ENCODE measurements at regions not wholly inside any gene's neighbourhood (a gene's known extent, or its start where the extent isn't known, plus 50 kb on each side); places are given as distances from the start of the nearest gene placed in this dataset.

DNA sequence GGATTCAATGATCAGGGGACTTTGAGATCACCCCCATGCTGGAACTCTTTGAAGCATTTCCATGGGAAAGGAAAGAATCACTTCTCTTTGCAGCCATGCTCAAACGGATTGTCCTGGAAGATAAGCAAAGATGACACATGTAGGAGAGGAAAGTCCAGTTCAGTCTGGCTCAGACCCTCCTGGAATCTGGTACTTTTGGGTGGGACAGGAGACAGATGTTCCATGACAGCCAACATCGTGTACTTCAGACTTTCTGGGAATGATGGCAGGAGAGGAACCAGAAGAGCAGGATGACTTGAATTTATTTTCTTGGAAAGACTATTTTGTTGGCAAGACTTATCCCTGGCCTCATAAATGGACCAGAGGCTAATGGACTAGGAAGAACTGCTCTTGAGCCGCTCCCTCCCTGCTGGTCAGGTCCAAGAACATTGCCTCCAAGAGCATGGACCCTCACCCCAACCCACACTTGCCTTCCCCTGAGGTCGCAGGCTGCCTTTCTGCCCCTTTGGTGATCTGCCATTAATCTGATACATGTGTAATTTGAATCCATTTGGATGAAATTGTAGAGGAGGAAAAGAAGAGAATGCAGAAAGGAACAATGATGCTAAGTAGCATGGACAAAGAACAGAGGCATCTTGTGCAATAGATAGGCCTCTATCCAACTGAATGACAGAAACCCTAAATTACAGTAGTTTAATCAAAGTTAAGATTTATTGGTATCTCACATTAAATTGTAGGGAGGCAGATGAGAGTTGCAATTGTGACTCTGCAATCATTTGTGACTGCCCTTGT lies 201.0 kb downstream of the SNX19 start:
- no peak for DNase-seq (ENCODE audit: low spot score)
- Mint-ChIP-seq H3K4me3 (ENCODE audit: unreplicated experiment) (no peak overlapping the region), H3K4me1 (ENCODE audit: unreplicated experiment) (no peaks in the 10 kb centered on the region), H3K9me3 (ENCODE audit: unreplicated experiment) (no peaks in the 10 kb centered on the region), H3K27me3 (ENCODE audit: unreplicated experiment) (peaks cover 1% of the 10 kb centered on the region), H3K27ac (ENCODE audit: unreplicated experiment) (no peak overlapping the region), H3K36me3 (ENCODE audit: low read depth, unreplicated experiment) (no peaks in the 10 kb centered on the region)
- TF ChIP-seq, protein P1, sequence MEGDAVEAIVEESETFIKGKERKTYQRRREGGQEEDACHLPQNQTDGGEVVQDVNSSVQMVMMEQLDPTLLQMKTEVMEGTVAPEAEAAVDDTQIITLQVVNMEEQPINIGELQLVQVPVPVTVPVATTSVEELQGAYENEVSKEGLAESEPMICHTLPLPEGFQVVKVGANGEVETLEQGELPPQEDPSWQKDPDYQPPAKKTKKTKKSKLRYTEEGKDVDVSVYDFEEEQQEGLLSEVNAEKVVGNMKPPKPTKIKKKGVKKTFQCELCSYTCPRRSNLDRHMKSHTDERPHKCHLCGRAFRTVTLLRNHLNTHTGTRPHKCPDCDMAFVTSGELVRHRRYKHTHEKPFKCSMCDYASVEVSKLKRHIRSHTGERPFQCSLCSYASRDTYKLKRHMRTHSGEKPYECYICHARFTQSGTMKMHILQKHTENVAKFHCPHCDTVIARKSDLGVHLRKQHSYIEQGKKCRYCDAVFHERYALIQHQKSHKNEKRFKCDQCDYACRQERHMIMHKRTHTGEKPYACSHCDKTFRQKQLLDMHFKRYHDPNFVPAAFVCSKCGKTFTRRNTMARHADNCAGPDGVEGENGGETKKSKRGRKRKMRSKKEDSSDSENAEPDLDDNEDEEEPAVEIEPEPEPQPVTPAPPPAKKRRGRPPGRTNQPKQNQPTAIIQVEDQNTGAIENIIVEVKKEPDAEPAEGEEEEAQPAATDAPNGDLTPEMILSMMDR (IDR thresholded peaks at IDR 0.05; ENCODE audit: unreplicated experiment) = no peak

DNA sequence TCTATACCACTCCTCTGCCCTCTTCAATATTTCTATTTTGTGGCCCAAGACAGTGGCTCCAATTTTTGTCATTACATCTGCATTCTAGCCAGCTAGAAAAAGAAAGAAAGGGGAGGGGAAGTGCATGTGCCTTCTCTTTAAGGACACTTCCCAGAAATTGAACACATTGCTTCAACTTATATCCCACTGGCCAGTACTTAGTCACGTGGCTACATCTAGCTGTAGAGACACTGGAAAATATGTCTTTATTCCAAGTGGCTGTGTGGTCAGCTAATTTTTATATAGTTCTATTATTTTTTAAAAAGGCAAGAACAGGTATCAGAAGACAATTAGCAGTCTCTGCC lies 200.4 kb downstream of the SNX19 start:
- no peak for DNase-seq (ENCODE audit: low spot score)
- H3K4me1 Mint-ChIP-seq (ENCODE audit: unreplicated experiment) = no peaks in the 10 kb centered on the region
- H3K27me3 Mint-ChIP-seq (ENCODE audit: unreplicated experiment) = peaks cover 4% of the 10 kb centered on the region
- no peaks in the 10 kb centered on the region for H3K9me3 Mint-ChIP-seq (ENCODE audit: unreplicated experiment)
- H3K36me3 Mint-ChIP-seq (ENCODE audit: low read depth, unreplicated experiment) = no peaks in the 10 kb centered on the region
- no peak overlapping the region for H3K4me3 Mint-ChIP-seq (ENCODE audit: unreplicated experiment)
- H3K27ac Mint-ChIP-seq (ENCODE audit: unreplicated experiment) = no peak overlapping the region
- TF ChIP-seq, protein P1 (IDR thresholded peaks at IDR 0.05; ENCODE audit: unreplicated experiment) = no peak

DNA sequence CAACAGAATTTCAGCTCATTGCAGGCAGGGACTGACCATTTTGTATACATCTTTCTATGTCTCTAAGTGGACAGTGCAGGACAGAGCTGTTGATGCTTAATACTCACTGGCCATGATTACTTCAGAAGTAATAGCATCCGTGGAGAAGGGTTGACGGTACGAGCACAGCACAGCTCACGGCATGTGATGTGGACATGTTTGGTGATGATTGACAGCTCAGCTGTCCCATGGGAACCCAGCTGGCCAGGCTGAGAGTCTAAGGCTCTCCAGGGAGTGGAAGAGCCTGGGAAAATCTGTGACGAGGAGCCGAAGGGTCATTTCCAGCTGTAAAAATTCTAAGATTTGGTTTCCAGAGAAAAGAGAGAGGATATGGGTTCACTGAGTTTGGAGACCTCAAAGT lies 198.2 kb downstream of the SNX19 start:
- Mint-ChIP-seq H3K4me1 (ENCODE audit: unreplicated experiment) (no peaks in the 10 kb centered on the region), H3K27ac (ENCODE audit: unreplicated experiment) (no peak overlapping the region), H3K27me3 (ENCODE audit: unreplicated experiment) (peaks cover 4% of the 10 kb centered on the region), H3K36me3 (ENCODE audit: low read depth, unreplicated experiment) (no peaks in the 10 kb centered on the region), H3K4me3 (ENCODE audit: unreplicated experiment) (no peak overlapping the region), H3K9me3 (ENCODE audit: unreplicated experiment) (no peaks in the 10 kb centered on the region)
- DNase-seq (ENCODE audit: low spot score) = no peak
- TF ChIP-seq, protein P1 (IDR thresholded peaks at IDR 0.05; ENCODE audit: unreplicated experiment) = no peak

DNA sequence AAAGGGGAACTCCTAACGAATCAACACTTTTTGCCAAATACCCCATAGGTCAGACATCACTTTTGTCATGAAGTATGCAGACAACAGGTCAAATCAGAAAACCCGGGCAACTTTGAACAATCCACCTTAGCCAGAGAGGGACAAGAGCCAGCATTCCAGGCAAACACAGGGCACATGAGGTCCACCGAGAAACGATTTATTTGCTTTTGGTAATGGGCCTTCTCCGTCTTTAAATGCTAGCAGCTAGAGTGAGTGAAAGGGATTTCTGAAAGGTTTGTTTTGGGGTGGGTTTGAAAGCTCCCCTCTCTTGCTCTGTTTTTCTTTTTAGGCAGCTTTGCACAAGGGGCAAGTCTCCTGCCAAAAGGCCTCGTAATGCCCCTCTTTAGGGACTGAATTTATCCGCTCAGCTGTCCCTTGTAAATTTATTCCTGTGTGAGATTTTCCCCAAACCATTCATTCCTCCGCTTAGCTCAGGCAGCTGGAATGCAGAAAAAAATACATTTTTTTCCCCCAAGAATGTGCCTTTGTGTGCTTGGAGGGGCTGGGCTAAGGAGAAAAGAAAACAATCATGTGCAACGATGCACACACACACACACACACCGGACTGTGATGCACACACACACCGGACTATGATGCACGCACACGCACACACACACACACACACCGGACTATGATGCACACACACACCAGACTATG lies 196.9 kb downstream of the SNX19 start:
- Mint-ChIP-seq H3K4me1 (ENCODE audit: unreplicated experiment) (no peaks in the 10 kb centered on the region), H3K9me3 (ENCODE audit: unreplicated experiment) (no peaks in the 10 kb centered on the region), H3K4me3 (ENCODE audit: unreplicated experiment) (no peak overlapping the region), H3K36me3 (ENCODE audit: low read depth, unreplicated experiment) (no peaks in the 10 kb centered on the region), H3K27ac (ENCODE audit: unreplicated experiment) (no peak overlapping the region), H3K27me3 (ENCODE audit: unreplicated experiment) (peaks cover 4% of the 10 kb centered on the region)
- no peak for DNase-seq (ENCODE audit: low spot score)
- TF ChIP-seq, protein P1 (IDR thresholded peaks at IDR 0.05; ENCODE audit: unreplicated experiment) = no peak
